22Rv1 (cell line): ENCODE measurements at regions not wholly inside any gene's neighbourhood (a gene's known extent, or its start where the extent isn't known, plus 50 kb on each side); places are given as distances from the start of the nearest gene placed in this dataset.

ENCODE experiments used
- CTCF ChIP-seq: fragments of 450-650 bp; IDR thresholded peaks from 2 replicates; pipeline ENCODE4 v1.5.1; 2017; ENCODE audit warnings: mild to moderate bottlenecking
- ZFX ChIP-seq: fragments of 450-650 bp; IDR thresholded peaks from 2 replicates; pipeline ENCODE4 v1.6.1; 2017; ENCODE audit warnings: antibody characterized with exemption, borderline replicate concordance

DNA sequence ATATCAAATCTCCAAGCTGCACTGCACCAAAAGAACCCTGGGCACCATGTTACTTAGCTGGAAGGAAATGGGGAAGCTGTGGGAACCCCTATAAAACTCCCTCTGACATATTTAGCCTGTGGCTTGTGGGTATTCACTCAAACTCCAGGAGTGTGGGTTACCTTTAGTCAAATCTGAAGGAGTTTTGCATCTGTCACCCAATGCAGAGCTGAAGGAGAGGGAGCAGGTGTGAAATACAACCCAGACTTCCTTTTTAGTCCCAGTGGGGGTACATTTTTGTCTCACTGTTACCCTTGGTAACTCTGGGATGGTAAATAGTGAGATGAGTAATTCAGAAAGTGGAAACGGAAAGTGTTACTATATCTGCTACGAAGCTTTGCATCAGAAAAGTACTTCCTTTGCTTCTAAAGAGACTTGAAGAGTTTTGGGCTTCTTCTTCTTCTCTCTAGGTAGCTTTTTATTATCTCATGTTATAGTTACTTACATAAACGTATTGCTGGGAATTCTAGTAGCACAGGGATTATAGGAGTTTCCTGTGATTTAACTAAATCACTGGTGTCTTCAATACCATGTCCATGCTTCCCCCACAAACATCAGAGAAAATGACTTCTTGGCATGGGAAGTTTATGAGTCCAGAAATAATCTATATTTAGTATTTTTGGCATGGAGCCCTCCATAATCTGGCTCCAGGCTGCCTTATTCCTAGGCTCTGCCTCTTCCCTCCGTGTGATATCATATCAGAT is 105.9 kb downstream of the AKAP11 start:
- TF ChIP-seq CTCF (no peak), ZFX (no peak)
